Cardiac muscle cell (in vitro differentiated cells and primary cell): ENCODE measurements at regions not wholly inside any gene's neighbourhood (a gene's known extent, or its start where the extent isn't known, plus 50 kb on each side); places are given as distances from the start of the nearest gene placed in this dataset.

Experiments
- DNase-seq, 2 donors: peaks; one replicate each; pipeline versions ENCODE4 v3.0.0 to v3.0.0-alpha.2; 2010 to 2017; ENCODE audit warnings: low read depth in 1 of 2, low spot score in 1 of 2
- H3K27ac ChIP-seq: fragments of 200-600 bp; sonication (generic); 2 replicates; pipeline ENCODE4 v1.5.1; 2016
- H3K27me3 ChIP-seq: fragments of 200-600 bp; sonication (generic); 2 replicates; pipeline ENCODE4 v1.6.0; 2016; ENCODE audit warnings: control low read depth
- H3K36me3 ChIP-seq: fragments of 200-600 bp; sonication (generic); 2 replicates; pipeline ENCODE4 v1.5.1; 2016; ENCODE audit warnings: control low read depth
- H3K4me1 ChIP-seq: fragments of 200-600 bp; sonication (generic); 2 replicates; pipeline ENCODE4 v1.8.1; 2017; ENCODE audit warnings: low read depth, mild to moderate bottlenecking, mixed run types
- H3K4me3 ChIP-seq: fragments of 200-600 bp; sonication (generic); 2 replicates; pipeline ENCODE4 v1.5.1; 2016; ENCODE audit warnings: mild to moderate bottlenecking
- H3K9me3 ChIP-seq: fragments of 200-600 bp; sonication (generic); 2 replicates; pipeline ENCODE4 v1.5.1; 2017; ENCODE audit warnings: low read depth, mild to moderate bottlenecking, control low read depth
- TF ChIP-seq, protein P1 (sequence below): IDR thresholded peaks from 2 replicates; pipeline ENCODE4 v1.5.1; 2012; ENCODE audit warnings: low read depth, mild to moderate bottlenecking, low read length

DNA sequence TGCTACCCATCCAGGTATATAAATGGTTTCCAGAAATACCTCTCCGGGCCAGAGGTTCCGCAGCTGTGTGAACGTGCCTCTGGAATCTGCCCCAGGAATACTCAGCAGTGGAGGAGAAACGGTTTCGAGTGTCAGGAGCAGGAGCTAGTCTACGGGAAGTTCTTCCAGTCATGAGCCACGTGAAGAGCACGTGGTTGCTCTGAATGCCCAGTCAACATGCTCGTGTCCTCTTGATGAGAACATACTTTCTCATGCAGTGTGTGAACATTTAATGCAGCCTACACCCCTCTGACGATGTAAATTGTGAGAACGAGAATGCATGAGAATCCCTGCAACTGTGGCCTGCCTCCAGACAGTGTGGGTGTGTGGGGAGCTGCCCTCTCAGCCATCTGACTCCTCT is 277.0 kb upstream of the SHH start:
- DNase-seq: no peak
- H3K4me3 ChIP-seq: no peak overlapping the region
- no peaks in the 10 kb centered on the region for H3K36me3 ChIP-seq
- H3K9me3 ChIP-seq: no peaks in the 10 kb centered on the region
- no peaks in the 10 kb centered on the region for H3K4me1 ChIP-seq
- TF ChIP-seq, protein P1, sequence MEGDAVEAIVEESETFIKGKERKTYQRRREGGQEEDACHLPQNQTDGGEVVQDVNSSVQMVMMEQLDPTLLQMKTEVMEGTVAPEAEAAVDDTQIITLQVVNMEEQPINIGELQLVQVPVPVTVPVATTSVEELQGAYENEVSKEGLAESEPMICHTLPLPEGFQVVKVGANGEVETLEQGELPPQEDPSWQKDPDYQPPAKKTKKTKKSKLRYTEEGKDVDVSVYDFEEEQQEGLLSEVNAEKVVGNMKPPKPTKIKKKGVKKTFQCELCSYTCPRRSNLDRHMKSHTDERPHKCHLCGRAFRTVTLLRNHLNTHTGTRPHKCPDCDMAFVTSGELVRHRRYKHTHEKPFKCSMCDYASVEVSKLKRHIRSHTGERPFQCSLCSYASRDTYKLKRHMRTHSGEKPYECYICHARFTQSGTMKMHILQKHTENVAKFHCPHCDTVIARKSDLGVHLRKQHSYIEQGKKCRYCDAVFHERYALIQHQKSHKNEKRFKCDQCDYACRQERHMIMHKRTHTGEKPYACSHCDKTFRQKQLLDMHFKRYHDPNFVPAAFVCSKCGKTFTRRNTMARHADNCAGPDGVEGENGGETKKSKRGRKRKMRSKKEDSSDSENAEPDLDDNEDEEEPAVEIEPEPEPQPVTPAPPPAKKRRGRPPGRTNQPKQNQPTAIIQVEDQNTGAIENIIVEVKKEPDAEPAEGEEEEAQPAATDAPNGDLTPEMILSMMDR: no peak
- no peak overlapping the region for H3K27ac ChIP-seq
- H3K27me3 ChIP-seq: no peaks in the 10 kb centered on the region

GRCh38 chr7:156088115-156088514 is 275.9 kb upstream of the SHH start:
- no peaks in the 10 kb centered on the region for H3K9me3 ChIP-seq
- no peaks in the 10 kb centered on the region for H3K4me1 ChIP-seq
- no peak overlapping the region for H3K4me3 ChIP-seq
- no peaks in the 10 kb centered on the region for H3K36me3 ChIP-seq
- H3K27me3 ChIP-seq: no peaks in the 10 kb centered on the region
- TF ChIP-seq, protein P1: no peak
- no peak for DNase-seq
- H3K27ac ChIP-seq: no peak overlapping the region

GRCh38 chr7:156082048-156083040 is 270.1 kb upstream of the SHH start:
- Histone ChIP-seq H3K27ac (no peak overlapping the region), H3K36me3 (no peaks in the 10 kb centered on the region), H3K27me3 (no peaks in the 10 kb centered on the region), H3K4me3 (no peak overlapping the region), H3K4me1 (no peaks in the 10 kb centered on the region), H3K9me3 (no peaks in the 10 kb centered on the region)
- TF ChIP-seq, protein P1: no peak
- no peak for DNase-seq

GRCh38 chr7:156080596-156080995 is 268.3 kb upstream of the SHH start:
- Histone ChIP-seq H3K27ac (no peak overlapping the region), H3K9me3 (no peaks in the 10 kb centered on the region), H3K36me3 (no peaks in the 10 kb centered on the region), H3K4me1 (no peaks in the 10 kb centered on the region), H3K27me3 (no peaks in the 10 kb centered on the region), H3K4me3 (no peak overlapping the region)
- no peak for DNase-seq
- TF ChIP-seq, protein P1: no peak

DNA sequence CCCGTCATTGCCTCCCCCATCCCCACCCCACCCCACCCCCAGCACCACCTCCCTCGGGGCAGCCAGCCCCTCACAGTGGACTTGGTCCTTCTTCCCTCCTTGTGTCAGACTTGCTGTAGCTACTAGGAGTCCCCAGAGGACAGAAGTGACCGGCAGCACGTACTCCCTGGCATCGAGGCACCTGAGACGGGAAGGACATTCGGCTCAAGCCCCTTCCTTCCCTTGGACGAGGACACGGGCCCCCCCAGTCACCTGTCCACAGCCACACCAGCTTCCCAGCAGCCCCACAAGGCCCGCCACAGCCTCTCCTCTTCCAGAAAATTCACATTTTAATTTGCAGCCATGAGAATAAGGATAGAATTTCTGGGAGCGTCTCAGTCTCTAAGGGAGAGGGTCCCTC is 267.8 kb upstream of the SHH start:
- H3K4me1 ChIP-seq: no peaks in the 10 kb centered on the region
- DNase-seq: no peak
- TF ChIP-seq, protein P1: no peak

More for the DNA sequence above, 267.8 kb upstream of the SHH start:
- no peaks in the 10 kb centered on the region for H3K9me3 ChIP-seq
- H3K4me3 ChIP-seq: no peak overlapping the region
- H3K36me3 ChIP-seq: no peaks in the 10 kb centered on the region
- no peaks in the 10 kb centered on the region for H3K27me3 ChIP-seq
- no peak overlapping the region for H3K27ac ChIP-seq
